Progenitor cell of endocrine pancreas (in vitro differentiated cells): ENCODE measurements at regions not wholly inside any gene's neighbourhood (a gene's known extent, or its start where the extent isn't known, plus 50 kb on each side); places are given as distances from the start of the nearest gene placed in this dataset.

Source experiments
- DNase-seq: peaks from one replicate; pipeline ENCODE4 v3.0.0; 2021; ENCODE audit warnings: low spot score; ENCODE audit not compliant: unreplicated experiment
- H3K27ac Mint-ChIP-seq: 2 replicates; pipeline ENCODE4 v1.8.0; 2021; ENCODE audit warnings: mild to moderate bottlenecking, moderate library complexity, mixed read lengths
- H3K27me3 Mint-ChIP-seq: 2 replicates; pipeline ENCODE4 v1.8.0; 2021; ENCODE audit warnings: mixed read lengths
- H3K36me3 Mint-ChIP-seq: 2 replicates; pipeline ENCODE4 v1.8.0; 2022; ENCODE audit warnings: mixed read lengths; ENCODE audit not compliant: insufficient read depth
- H3K4me1 Mint-ChIP-seq: 2 replicates; pipeline ENCODE4 v1.8.0; 2021; ENCODE audit warnings: low read depth, mixed read lengths
- H3K4me3 Mint-ChIP-seq: 2 replicates; pipeline ENCODE4 v1.8.0; 2021; ENCODE audit warnings: low read depth, mild to moderate bottlenecking, moderate library complexity, mixed read lengths
- H3K9me3 Mint-ChIP-seq: 2 replicates; pipeline ENCODE4 v1.8.0; 2021; ENCODE audit warnings: low read depth, mixed read lengths
- TF ChIP-seq, protein P1 (sequence below): fragments of 200-600 bp; sonication (generic); IDR thresholded peaks from one replicate; pipeline ENCODE4 v1.5.0; 2021; ENCODE audit warnings: antibody characterized with exemption, mild to moderate bottlenecking; ENCODE audit not compliant: unreplicated experiment

DNA sequence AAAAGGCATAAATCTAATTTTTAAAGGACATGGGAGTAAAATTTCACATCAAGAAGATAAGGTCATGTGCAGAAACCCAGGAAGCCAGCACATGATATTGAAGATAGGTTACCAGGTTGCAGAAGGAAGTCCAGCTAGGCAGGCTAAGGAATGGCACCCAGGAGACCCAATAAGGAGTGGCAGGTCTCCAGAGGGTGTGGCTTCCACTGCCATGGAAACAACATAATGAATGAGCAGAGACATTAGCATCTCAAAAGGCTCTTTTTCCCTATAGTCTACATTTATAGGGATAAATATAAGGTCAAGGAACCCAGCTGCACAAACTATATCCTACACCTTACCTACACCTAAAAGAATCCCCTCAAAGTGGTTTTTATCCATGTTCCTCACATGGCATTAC lies 275.9 kb downstream of the RPS29 start:
- TF ChIP-seq, protein P1, sequence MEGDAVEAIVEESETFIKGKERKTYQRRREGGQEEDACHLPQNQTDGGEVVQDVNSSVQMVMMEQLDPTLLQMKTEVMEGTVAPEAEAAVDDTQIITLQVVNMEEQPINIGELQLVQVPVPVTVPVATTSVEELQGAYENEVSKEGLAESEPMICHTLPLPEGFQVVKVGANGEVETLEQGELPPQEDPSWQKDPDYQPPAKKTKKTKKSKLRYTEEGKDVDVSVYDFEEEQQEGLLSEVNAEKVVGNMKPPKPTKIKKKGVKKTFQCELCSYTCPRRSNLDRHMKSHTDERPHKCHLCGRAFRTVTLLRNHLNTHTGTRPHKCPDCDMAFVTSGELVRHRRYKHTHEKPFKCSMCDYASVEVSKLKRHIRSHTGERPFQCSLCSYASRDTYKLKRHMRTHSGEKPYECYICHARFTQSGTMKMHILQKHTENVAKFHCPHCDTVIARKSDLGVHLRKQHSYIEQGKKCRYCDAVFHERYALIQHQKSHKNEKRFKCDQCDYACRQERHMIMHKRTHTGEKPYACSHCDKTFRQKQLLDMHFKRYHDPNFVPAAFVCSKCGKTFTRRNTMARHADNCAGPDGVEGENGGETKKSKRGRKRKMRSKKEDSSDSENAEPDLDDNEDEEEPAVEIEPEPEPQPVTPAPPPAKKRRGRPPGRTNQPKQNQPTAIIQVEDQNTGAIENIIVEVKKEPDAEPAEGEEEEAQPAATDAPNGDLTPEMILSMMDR, result no peak
- DNase-seq, result no peak
- no peaks in the 10 kb centered on the region for H3K36me3 Mint-ChIP-seq

DNA sequence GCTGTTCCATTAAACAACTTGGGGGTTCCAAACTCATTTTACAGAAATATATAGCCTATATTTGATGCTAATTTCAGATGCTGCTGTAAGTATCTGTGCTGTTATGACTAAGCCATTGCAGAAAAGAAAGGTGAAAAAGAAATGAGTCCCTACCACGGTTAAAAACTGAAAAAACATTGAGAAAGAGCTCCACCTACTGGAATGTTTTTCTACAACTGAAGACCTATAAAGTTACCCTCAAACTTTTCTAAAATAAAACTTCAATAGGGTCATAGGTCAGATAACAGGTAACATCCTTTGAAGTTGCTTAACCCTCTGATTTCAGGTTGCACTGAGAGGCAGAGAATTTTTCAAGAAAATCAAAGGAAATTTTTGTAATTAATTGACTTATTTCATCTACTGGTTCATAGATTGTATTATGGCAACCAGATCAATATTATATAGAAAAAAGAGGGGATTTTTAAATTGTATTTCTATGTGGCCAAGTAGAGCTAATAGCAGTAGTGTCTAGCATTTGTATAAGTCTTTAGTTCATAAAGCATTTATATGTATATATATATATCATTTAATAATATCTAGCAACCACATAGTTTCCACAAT lies 279.9 kb downstream of the RPS29 start:
- Mint-ChIP-seq H3K36me3 (no peaks in the 10 kb centered on the region), H3K27me3 (no peaks in the 10 kb centered on the region), H3K9me3 (no peaks in the 10 kb centered on the region), H3K4me1 (peaks cover 5% of the 10 kb centered on the region), H3K27ac (no peak overlapping the region), H3K4me3 (no peak overlapping the region)
- TF ChIP-seq, protein P1, result peak; percentile 73
- no peak for DNase-seq

More for the DNA sequence above, 275.9 kb downstream of the RPS29 start:
- Mint-ChIP-seq H3K4me1 (peaks cover 5% of the 10 kb centered on the region), H3K9me3 (no peaks in the 10 kb centered on the region), H3K4me3 (no peak overlapping the region), H3K27ac (no peak overlapping the region), H3K27me3 (no peaks in the 10 kb centered on the region)

DNA sequence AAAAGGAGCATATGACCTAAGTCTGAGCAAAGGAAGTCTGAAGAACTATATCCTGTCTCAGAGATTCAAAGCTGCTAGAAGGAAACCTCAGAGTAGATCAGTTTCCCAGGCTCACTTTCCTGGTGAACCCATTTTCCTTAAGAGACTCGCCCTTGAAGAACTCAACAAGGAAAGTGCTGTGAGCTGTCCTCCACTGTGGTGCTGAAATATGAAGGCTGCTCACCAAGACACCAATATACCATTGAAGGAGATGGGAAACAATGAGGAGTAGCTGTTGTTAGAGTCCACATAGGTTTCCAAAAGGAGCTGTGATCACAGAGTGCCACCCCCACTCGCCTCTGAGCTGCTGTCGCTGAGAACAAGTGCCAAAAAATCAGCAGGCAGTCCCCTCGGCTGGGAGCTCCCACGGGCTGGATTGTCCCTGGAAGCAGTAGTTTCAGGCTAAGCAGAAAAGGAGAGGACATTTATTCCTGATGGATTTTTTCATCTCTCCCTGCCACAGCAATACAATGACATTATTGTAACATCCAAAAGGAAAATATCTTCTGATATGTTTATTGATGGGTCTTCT lies 282.1 kb downstream of the RPS29 start:
- Mint-ChIP-seq H3K27ac (no peak overlapping the region), H3K27me3 (no peaks in the 10 kb centered on the region), H3K4me3 (no peak overlapping the region)

DNA sequence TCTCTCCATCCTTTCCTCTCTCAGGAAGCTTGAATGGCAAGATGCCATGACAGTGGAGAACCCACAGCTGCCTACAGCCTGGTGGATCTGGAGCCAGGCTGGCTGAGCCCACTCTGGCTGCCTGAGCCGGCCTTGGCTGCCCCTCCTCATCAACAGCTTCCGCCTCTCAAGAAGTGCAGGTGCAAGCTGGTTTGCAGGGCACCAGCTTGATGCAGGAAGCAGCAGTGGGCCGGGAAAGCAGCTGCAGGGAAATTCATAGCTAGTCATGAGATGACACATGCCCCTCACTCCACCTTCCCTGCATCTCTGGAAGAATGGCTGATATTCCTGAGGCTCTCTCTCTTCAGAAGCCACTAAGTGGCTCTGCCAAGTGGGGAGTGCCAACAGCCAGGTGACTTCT lies 289.1 kb downstream of the RPS29 start:
- Mint-ChIP-seq H3K27ac (no peak overlapping the region), H3K36me3 (no peaks in the 10 kb centered on the region)
- TF ChIP-seq, protein P1, result no peak

More for the DNA sequence above, 282.1 kb downstream of the RPS29 start:
- TF ChIP-seq, protein P1, result no peak
- Mint-ChIP-seq H3K4me1 (peaks cover 5% of the 10 kb centered on the region), H3K36me3 (no peaks in the 10 kb centered on the region), H3K9me3 (no peaks in the 10 kb centered on the region)
- DNase-seq, result peak; percentile 53

DNA sequence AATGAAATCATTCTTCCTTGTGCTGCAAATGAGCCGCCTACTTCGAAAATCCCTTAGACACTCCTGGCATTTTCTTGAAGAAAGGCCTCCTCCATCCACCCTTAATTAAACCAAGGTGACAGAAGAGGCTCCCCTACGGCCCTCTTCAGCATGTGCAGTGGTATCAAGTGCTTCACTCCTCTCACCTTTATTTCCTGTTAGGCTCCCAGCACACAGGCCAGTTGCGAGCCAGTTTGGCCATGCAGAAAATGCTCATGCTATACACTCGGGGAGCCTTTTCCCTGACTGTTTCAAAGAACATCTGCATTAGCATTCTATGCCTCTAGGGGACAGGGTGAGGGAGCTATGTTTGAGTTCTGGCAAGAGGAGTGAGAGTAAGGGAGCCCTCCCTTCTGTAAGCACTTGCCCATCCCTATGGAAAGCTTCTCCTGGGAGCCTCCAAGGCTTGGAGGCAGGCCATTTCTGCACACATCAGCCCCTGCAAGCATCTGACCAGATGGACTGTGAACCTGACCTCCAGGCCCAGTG lies 291.5 kb downstream of the RPS29 start:
- H3K4me3 Mint-ChIP-seq, result no peak overlapping the region
- H3K36me3 Mint-ChIP-seq, result no peaks in the 10 kb centered on the region
- no peak for DNase-seq
- H3K27ac Mint-ChIP-seq, result no peak overlapping the region
- H3K4me1 Mint-ChIP-seq, result no peaks in the 10 kb centered on the region
- no peaks in the 10 kb centered on the region for H3K9me3 Mint-ChIP-seq
- H3K27me3 Mint-ChIP-seq, result no peaks in the 10 kb centered on the region
- TF ChIP-seq, protein P1, result no peak

More for the DNA sequence above, 289.1 kb downstream of the RPS29 start:
- H3K27me3 Mint-ChIP-seq, result no peaks in the 10 kb centered on the region
- DNase-seq, result no peak
- H3K4me1 Mint-ChIP-seq, result no peaks in the 10 kb centered on the region
- no peaks in the 10 kb centered on the region for H3K9me3 Mint-ChIP-seq
- no peak overlapping the region for H3K4me3 Mint-ChIP-seq
